GM23248 (cell line): ENCODE measurements at regions not wholly inside any gene's neighbourhood (a gene's known extent, or its start where the extent isn't known, plus 50 kb on each side); places are given as distances from the start of the nearest gene placed in this dataset. TPM values are rescaled to one million over a fixed set of nuclear protein-coding genes. Genes with fewer than 3 reads are reported as not detected.

Source experiments
- DNase-seq: peaks from one replicate; pipeline ENCODE4 v3.0.0-alpha.2; 2015
- H2AFZ ChIP-seq: fragments of 200-600 bp; sonication (generic); 2 replicates; pipeline ENCODE4 v1.6.1; 2016; ENCODE audit warnings: antibody characterized with exemption
- H3F3A ChIP-seq: fragments of 200-600 bp; sonication (generic); 2 replicates; pipeline ENCODE4 v1.6.1; 2016; ENCODE audit warnings: mild to moderate bottlenecking, antibody characterized with exemption, mixed run types; ENCODE audit not compliant: insufficient read depth
- H3K27ac ChIP-seq: fragments of 200-600 bp; sonication (generic); 2 replicates; pipeline ENCODE4 v1.5.1; 2016; ENCODE audit warnings: mild to moderate bottlenecking
- H3K27me3 ChIP-seq: fragments of 200-600 bp; sonication (generic); replicated peaks from 2 replicates; pipeline ENCODE4 v1.6.1; 2016; ENCODE audit warnings: mild to moderate bottlenecking; ENCODE audit not compliant: insufficient read depth
- H3K36me3 ChIP-seq: fragments of 200-600 bp; sonication (generic); 2 replicates; pipeline ENCODE4 v1.6.1; 2016; ENCODE audit warnings: low read depth, mild to moderate bottlenecking
- H3K4me1 ChIP-seq: fragments of 200-600 bp; sonication (generic); 2 replicates; pipeline ENCODE4 v1.6.1; 2016; ENCODE audit warnings: mild to moderate bottlenecking; ENCODE audit not compliant: insufficient read depth
- H3K4me2 ChIP-seq: fragments of 200-600 bp; sonication (generic); one replicate; pipeline ENCODE4 v1.6.1; 2016; ENCODE audit warnings: mild to moderate bottlenecking; ENCODE audit not compliant: unreplicated experiment
- H3K4me3 ChIP-seq: fragments of 200-600 bp; sonication (generic); 2 replicates; pipeline ENCODE4 v1.5.1; 2016; ENCODE audit warnings: mild to moderate bottlenecking
- H3K79me2 ChIP-seq: fragments of 200-600 bp; sonication (generic); 2 replicates; pipeline ENCODE4 v1.6.1; 2016; ENCODE audit warnings: mild to moderate bottlenecking; ENCODE audit not compliant: insufficient read depth
- H3K9ac ChIP-seq: fragments of 200-600 bp; sonication (generic); 2 replicates; pipeline ENCODE4 v1.6.1; 2016; ENCODE audit warnings: mild to moderate bottlenecking
- H3K9me2 ChIP-seq: fragments of 200-600 bp; sonication (generic); 2 replicates; pipeline ENCODE4 v1.6.1; 2016; ENCODE audit warnings: mixed run types, mild to moderate bottlenecking, moderate library complexity; ENCODE audit not compliant: insufficient read depth
- H3K9me3 ChIP-seq: fragments of 200-600 bp; sonication (generic); one replicate; pipeline ENCODE4 v1.6.1; 2017; ENCODE audit warnings: low read depth
- H4K20me1 ChIP-seq: fragments of 200-600 bp; sonication (generic); 2 replicates; pipeline ENCODE4 v1.6.0; 2016; ENCODE audit not compliant: insufficient read depth
- EZH2 ChIP-seq: fragments of 200-600 bp; sonication (generic); IDR thresholded peaks from 2 replicates; pipeline ENCODE4 v1.6.1; 2018; ENCODE audit warnings: antibody characterized with exemption, mild to moderate bottlenecking; ENCODE audit not compliant: insufficient read depth, poor library complexity, severe bottlenecking
- EZH2phosphoT487 ChIP-seq: fragments of 200-600 bp; sonication (generic); IDR thresholded peaks from 2 replicates; pipeline ENCODE4 v1.6.1; 2018; ENCODE audit warnings: antibody characterized with exemption, moderate library complexity, mild to moderate bottlenecking, low read depth; ENCODE audit not compliant: insufficient read depth
- WGBS, 2 experiments: methylation state at CpG; one replicate each; pipeline ENCODE4 v1.1.6; 2015 to 2017; ENCODE audit warnings: low lambda C conversion rate in 2 of 2, low coverage in 1 of 2; ENCODE audit errors: missing lambda C conversion rate in 2 of 2; 5-methylcytosine and 5-hydroxymethylcytosine counted together
- in situ Hi-C: fragments of 300-500 bp; cut with MboI; formaldehyde crosslinking; loops from 2 replicates; pipeline ENCODE4 v1.15.0; 2020
- microRNA-seq: library from miRNA; unstranded; fragments of <30 nt; microRNA quantifications from one replicate; pipeline ENCODE4, GENCODE V29; 2016; ENCODE audit warnings: borderline number of aligned reads
- small RNA-seq: library from RNA; depleted of rRNA; stranded (forward); fragments of <200 nt; gene quantifications from one replicate; pipeline ENCODE3, GENCODE V24; 2014; ENCODE audit warnings: low read depth, low replicate concordance

DNA sequence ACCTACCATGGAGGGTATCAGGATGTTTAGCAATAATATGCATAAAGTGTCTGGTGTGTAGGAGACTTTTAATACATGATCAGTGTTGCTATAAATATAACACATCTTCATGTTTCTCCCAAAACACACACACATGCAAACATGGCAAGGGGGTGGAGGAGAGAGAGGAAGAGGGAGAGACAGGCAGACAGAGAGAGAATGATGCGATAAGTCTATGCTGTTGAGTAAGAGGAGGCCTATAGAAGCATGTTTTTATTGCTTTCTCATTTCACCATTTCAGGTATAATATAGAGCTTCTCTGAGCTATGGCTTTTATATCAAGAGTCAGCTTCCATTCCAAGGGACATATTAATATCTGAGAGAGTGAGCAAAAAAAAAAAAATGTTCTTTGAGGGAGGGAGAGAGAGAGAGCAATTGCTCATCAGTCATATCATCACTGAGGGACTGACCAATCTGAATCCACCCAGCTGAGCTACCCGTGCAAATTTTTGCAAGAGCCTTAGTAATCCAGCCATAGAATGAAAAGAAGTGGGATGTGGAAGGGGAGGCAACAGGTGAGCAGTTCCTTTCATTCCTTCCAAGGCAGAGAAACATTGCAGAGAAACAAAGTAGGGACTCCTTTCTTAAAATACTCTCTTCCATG lies 54.8 kb upstream of the RASSF8 start:
- no peaks in the 10 kb centered on the region for H3K27me3 ChIP-seq
- H3K36me3 ChIP-seq: no peaks in the 10 kb centered on the region
- H3K9me3 ChIP-seq: no peaks in the 10 kb centered on the region
- TF ChIP-seq EZH2phosphoT487 (no peak), EZH2 (no peak)
- peaks cover 12% of the 10 kb centered on the region; the same call in 1 of the 2 replicates for H3F3A ChIP-seq
- no peaks in the 10 kb centered on the region for H3K9me2 ChIP-seq
- no peak overlapping the region for H3K4me3 ChIP-seq
- H3K9ac ChIP-seq: no peak overlapping the region
- WGBS, 2 experiments: 50% methylated on average over 2 of the region's 2 CpGs
- H3K27ac ChIP-seq: no peak overlapping the region
- no peak overlapping the region for H2AFZ ChIP-seq
- H4K20me1 ChIP-seq: no peaks in the 10 kb centered on the region
- no peak overlapping the region for H3K4me2 ChIP-seq
- 0 out of 2 replicates have a peak, but pooled peaks cover 14% of the 10 kb centered on the region for H3K4me1 ChIP-seq
- in situ Hi-C loops: no loop called here
- no peaks in the 10 kb centered on the region for H3K79me2 ChIP-seq
- peak; percentile 53 for DNase-seq

DNA sequence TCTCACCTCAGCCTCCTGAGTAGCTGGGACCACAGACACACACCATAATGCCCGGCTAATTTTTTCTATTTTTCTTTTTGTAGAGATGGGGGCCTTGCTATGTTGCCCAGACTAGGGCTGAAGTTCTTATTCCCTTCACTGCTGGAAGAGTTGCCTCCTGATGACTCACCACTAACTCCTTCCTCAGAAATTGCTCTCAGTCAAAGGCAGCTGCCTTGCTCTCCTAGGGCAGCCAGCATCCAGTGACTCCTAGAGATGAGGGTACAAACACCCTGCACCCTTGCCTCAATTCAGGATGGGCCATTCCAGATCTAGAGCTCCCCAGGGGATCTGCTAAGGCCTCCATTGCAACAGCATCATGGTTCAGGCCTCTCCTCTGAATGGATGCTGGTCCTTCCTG lies 54.0 kb upstream of the RASSF8 start:
- no peak overlapping the region for H2AFZ ChIP-seq
- no peaks in the 10 kb centered on the region for H3K9me3 ChIP-seq
- no peak overlapping the region for H3K9ac ChIP-seq
- H4K20me1 ChIP-seq: no peaks in the 10 kb centered on the region
- 79 to 92% methylated on average over 1 of the region's 1 CpG for WGBS, 2 experiments
- H3K4me1 ChIP-seq: 0 out of 2 replicates have a peak, but pooled peaks cover 14% of the 10 kb centered on the region
- H3K79me2 ChIP-seq: no peaks in the 10 kb centered on the region
- H3F3A ChIP-seq: peaks cover 12% of the 10 kb centered on the region; the same call in 1 of the 2 replicates
- H3K27me3 ChIP-seq: no peaks in the 10 kb centered on the region
- no peaks in the 10 kb centered on the region for H3K36me3 ChIP-seq
- H3K27ac ChIP-seq: no peak overlapping the region
- in situ Hi-C loops: no loop called here
- no peak for TF ChIP-seq EZH2
- TF ChIP-seq EZH2phosphoT487: no peak
- peak; percentile 70 for DNase-seq
- no peaks in the 10 kb centered on the region for H3K9me2 ChIP-seq
- no peak overlapping the region for H3K4me2 ChIP-seq
- H3K4me3 ChIP-seq: no peak overlapping the region

DNA sequence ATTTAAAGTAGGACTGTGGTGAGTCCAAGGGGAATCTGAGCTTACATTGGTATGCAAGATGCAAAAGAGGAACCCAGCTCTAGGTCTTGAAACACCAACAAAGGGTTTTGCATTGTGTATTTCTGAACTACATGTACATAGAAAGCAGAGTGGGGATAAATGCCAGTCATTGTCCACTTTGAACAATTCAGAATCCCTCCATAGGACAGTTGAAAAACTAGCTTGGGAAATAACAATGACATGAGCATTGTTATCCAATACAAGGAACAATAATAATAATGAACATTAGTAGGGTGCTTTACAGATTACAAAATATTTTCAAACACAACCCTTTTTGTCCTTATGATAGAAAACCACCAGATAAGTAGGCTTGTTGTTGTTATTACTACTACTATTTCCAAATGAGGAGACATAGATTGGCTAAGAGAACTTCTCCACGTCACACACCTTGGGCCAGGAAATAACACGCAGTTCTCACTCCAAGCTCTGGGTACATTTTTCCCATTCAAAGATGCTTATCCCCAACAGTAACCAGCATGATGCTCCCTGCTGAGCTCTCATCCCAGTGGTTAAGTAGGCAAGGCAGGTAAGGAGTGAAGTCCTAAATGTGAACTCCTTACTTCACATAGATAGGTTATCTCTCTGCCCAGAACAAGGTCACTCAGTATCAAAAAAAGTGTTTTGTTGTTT lies 51.7 kb upstream of the RASSF8 start:
- 92 to 97% methylated on average over 2 of the region's 2 CpGs for WGBS, 2 experiments
- 0 out of 2 replicates have a peak, but pooled peaks cover 14% of the 10 kb centered on the region for H3K4me1 ChIP-seq
- in situ Hi-C loops: no loop called here
- TF ChIP-seq EZH2 (no peak), EZH2phosphoT487 (no peak)
- H3K9me2 ChIP-seq: no peaks in the 10 kb centered on the region
- H4K20me1 ChIP-seq: no peaks in the 10 kb centered on the region
- no peak for DNase-seq
- no peak overlapping the region for H3K4me3 ChIP-seq
- peaks cover 12% of the 10 kb centered on the region; the same call in 1 of the 2 replicates for H3F3A ChIP-seq
- no peaks in the 10 kb centered on the region for H3K79me2 ChIP-seq
- H3K9me3 ChIP-seq: no peaks in the 10 kb centered on the region
- no peaks in the 10 kb centered on the region for H3K36me3 ChIP-seq
- H3K27me3 ChIP-seq: no peaks in the 10 kb centered on the region
- H3K4me2 ChIP-seq: no peak overlapping the region
- no peak overlapping the region for H3K9ac ChIP-seq
- no peak overlapping the region for H2AFZ ChIP-seq
- no peak overlapping the region for H3K27ac ChIP-seq

Small RNA genes lying in the stretch of these regions (microRNA-seq; reads per million reads assigned to microRNA genes)
- gene MIR4302: not detected

Small RNA genes lying in the stretch of these regions (small RNA-seq; reads per million reads assigned to genes)
- not detected for gene RN7SKP262
